HG03025 (cell line): ENCODE measurements at regions not wholly inside any gene's neighbourhood (a gene's known extent, or its start where the extent isn't known, plus 50 kb on each side); places are given as distances from the start of the nearest gene placed in this dataset.

Source experiments
- ATAC-seq: cut with Tn5 transposase; IDR thresholded peaks from one replicate; pipeline ENCODE4 v1.9.1; 2021; ENCODE audit warnings: mild to moderate bottlenecking, moderate library complexity; ENCODE audit not compliant: unreplicated experiment, low FRiP score

DNA sequence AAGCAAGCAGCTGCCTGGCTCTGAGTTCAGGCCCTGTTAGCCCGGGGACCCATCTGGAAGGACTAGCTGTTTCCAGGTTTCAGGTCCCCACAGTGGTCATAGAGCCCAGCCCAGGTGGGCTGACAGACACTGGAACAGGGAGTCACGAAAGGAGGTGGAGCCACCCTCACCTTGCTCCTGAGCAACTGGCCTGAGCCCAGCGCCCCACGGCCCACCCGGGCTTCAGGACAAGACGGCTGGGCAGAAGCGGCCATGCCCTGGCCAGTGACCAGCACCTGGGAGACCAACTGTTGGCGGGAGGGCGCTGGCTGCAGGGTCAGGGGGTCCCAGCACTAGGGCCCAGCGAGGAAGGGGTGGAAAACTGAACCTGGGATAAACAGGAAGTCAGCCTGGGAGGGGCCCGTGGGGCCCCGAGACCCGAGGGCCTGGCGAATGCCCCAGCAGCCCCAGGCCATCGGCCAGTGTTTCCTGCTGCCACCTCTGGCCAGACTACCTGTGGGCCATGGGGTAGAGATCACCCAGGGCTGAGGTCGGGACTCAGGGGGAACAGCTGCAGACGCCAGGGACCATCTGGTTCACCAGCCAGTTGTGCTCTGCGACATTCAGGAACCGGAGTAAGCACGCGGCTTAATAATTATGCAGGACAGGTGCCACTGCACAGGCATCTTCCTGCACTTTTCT, 282.1 kb upstream of the PPP2R2D start:
- ATAC-seq: no peak

DNA sequence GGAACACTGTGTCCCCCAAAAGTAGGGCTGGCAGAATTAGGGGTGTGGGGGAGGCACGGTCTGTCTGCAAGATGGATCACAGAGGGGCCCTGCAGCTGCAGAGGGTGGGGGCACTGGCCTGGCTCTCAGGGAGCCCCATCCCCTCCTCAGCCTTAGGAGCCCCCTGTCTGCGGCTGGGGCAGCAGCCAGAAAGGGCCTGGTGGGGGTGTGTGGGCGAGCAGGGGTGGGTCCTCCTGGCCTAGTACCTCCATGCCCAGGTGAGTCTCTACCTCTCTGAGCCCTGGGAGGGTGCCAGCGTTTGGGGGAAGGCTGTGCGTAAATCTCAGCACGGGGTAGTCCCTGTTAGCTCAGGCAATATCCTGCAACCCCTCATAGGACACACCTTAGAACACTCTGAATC, 280.5 kb upstream of the PPP2R2D start:
- ATAC-seq: no peak

DNA sequence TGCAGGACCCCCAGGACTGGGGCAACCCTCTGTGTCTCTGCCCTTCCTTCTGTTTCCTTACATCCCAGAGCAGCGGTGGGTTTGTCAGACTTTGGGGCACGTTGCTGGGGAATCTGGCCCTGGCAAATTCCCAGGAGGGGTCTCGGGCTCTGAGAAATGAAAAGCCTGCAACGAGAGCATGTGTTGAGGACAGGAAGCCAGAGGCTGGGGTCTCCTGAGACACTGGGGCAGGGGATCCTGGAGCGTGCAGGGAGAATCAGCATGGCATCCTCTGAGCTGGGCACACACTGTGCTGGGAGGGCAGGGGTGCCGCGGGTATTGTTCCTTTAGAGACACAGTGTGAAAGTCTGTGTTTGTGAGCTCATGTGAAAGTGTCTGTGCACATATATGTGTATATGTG, 279.9 kb upstream of the PPP2R2D start:
- no peak for ATAC-seq

DNA sequence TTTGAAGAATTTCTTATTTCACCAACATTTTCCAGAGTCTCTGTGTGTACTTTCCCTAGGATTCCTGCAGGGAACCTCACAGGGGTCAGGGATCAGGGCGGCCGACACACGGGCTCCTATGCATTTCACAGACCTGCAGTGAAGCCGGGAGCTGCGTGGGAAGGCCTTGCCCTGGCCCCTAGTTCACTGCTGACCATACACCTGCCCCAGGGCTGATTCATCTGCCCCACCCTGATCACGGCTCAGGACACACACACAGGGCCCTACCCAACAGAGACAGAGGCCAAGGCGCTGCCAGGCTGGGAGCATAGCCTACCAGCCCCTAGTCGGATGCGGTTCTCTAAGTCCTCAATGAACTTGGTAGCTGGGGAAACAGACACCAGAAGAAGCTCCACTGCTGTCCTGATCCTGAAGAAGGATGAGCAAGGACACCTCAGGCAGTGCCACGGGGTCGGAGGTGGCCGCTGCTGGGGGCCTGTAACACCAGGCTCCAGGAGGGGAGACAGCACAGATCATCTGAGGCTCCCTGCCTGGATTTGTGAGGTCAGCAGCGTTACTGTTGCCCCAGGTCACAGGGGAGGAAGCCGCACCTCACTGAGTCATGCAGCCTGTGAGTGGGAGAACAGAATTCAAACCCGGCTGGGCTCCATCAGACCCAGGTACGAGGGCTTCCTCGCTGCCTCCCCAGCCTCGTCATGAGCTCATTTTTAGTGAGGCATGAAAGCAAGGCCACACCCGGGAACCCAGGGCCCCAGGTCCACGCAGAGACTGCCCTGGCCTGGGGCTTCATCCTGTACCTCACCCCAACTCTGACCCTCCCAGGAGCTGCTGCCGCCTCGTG, 278.8 kb upstream of the PPP2R2D start:
- no peak for ATAC-seq

DNA sequence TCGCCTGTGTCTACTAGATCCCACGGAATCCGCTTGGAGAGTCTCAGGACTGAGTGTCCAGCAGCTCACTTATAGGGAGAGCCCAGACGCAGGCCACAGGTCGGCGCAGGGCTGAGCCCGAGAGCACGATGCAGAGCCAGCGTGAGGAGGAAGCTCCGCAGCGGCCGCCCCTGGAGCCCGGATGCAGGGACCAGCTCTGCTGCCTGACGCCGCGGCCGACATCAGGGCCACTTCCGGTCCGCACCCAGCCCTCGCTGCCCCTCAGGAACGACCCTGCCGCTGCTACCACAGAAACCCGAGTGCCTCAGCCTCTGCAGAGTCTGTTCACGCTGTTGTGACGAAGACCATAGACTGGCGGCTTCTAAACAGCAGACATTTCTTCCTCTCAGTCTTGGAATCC, 275.8 kb upstream of the PPP2R2D start:
- ATAC-seq: no peak

DNA sequence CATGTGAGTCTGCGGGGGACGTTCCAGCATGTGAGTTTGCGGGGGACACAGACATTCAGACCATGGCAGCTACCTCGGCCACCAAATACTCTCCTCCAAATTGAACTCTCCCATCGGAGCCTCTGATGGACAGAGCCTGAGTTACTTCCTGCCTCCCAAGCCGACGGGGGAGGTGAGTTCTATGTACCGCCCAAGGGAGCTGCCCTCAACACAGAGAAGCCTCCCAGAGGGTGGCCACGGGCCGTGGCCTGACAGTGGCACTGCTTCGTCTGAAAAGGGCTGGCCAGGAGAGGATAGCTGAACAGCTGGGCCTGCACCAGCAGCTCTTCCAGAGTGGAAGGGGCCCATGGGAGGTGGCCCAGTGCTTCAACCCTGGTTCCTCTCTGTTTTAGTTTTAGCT, 274.5 kb upstream of the PPP2R2D start:
- no peak for ATAC-seq

DNA sequence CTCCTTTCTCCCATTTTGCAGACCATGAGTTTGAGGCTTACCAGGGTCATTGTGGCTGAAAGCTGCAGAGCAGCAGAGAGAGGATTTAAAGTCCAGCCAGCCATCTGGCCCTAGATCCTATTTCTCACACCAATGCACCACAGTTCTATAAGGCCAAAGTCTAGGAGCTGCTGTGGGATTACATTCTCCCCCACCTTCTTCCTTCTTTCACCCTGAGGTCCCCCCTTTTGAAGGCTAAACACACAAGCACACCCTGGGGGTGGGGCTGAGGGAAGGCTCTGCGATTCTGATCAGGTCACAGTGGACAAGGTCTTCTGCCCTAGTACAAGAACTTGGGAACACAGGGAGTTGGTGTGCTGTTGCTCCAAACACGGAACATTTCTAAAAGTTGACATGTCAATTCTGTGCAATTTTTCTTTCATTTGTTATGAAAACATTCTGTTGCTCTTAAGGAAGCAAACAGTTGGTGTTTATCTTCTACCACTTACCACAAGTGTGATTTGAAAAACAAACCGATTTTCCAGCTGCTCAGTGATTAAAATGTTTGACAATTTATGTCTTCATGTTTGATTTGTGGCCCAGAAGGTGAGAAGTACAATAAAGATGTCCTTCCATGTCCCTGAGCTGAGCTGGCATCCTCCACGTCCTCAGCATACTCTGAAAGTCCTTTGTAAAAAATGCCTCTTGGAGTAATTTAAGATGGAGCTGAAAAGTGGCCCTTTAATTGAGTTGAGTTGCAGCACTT, 271.6 kb upstream of the PPP2R2D start:
- no peak for ATAC-seq

DNA sequence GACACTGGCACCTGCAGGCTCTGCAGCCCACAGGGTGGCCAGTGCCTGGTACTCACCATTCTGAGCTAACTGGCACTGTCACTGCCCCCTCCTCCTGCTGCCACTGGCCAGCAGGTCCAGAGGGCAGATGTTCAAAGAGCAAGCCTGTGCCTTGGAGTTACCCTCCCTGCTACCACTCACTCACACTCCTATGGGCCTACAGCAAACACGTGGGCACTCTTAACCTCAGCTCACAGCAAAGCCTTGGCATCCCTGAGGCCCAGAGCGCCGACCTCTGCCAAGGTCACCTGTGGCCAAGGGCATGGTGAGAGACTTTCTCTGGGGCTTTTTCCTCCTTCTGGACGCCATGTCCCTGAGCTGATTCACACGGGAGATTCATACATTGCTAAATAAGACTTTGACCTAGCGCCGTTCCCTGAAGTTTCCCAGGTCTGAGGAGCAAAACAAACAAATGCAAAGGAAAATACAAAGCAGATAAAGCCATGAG, 270.0 kb upstream of the PPP2R2D start:
- ATAC-seq: no peak

DNA sequence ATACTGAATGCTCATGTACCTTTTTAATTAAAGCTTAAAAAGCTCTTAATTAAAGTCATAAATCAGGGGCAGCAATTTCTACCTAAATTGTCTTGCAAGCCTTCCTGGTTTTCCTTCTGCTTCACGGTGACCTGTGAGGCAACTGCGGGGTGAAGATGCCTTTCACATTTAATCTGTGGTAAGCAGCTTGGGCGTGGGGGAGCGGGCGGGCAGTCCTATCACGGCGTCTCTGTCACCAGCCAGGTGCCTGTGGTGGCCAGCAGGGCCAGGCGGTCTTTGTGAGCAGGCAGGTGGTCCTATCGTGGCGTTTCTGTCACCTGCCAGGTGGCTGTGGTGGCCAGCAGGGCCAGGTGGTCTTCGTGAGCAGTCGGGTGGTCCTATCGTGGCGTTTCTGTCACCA, 269.2 kb upstream of the PPP2R2D start:
- ATAC-seq: no peak

DNA sequence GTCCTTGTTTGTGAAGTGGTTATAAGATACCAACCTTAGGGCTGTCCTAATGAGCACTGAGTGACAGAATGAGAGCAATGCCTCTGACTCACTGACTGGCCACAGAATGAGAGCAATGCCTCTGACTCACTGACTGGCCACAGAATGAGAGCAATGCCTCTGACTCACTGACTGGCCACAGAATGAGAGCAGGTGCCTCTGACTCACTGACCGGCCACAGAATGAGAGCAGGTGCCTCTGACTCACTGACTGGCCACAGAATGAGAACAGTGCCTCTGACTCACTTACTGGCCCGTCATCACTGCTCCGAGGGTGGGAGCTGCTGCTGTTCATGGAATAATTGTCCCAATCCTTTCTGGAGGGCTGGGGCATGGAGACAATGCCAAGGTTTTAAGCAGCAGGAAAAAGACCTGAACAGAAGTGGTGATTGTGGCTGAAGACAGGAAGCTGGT, 265.2 kb upstream of the PPP2R2D start:
- no peak for ATAC-seq

DNA sequence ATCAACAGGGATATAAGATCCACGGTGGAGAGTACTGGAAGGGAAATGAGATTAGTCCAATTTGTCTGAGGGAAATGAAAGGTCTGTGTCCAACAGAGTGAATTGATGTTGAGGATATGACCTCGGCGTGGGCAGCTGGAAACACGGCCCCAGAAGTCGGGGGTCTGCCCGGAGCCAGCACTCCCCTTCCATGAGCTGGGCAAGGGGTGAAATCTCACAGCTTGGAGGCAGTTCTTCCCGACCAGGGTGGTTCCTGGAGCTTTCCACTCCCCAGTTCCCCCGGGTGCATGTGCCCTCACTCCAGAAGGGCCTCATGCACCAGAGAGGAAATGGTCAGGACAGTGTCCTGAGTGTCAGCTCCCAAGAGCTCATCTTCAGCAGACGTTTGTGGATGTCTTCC, 264.7 kb upstream of the PPP2R2D start:
- no peak for ATAC-seq

DNA sequence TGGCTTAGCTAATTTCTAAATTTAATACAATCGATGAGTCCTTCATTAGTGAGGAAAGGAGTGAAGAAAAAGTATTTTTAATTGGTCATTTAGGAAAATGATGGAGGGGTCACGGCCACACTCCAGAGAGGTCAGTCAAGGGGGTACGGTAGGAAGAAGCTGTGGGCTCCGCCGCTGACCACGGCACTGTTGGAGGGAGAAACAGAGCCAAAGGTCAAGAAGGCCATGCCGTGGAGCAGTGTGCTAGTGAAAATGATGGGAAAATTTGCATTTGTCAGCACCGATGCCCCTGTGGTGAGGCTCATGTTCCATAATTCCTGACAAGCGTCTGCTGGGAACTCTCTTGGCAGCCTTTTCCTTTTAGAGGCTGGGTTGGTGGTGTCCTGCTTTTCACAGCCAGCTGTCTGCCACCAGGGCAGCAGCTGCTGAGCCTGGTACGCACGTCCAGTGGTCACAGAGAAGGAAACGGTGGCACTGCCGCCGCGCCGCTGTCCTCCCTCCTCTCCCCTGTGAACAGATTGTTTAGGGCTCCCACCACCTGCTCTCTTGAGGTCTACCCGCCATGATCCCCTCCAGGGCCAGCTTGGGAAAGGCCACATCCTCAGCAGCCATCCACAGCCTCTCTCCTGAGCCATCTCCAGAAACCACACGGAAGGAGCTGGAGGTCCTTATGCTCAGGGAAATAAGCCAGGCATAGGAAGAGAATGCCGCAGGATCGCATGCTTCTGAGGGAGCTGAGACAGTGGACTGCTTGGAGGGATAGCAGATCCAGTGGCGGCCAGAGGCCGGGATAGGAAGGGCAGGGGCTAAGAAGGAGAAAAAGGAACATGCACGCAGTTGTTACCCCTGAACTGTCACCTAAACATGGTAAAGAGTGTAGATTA, 263.7 kb upstream of the PPP2R2D start:
- no peak for ATAC-seq

DNA sequence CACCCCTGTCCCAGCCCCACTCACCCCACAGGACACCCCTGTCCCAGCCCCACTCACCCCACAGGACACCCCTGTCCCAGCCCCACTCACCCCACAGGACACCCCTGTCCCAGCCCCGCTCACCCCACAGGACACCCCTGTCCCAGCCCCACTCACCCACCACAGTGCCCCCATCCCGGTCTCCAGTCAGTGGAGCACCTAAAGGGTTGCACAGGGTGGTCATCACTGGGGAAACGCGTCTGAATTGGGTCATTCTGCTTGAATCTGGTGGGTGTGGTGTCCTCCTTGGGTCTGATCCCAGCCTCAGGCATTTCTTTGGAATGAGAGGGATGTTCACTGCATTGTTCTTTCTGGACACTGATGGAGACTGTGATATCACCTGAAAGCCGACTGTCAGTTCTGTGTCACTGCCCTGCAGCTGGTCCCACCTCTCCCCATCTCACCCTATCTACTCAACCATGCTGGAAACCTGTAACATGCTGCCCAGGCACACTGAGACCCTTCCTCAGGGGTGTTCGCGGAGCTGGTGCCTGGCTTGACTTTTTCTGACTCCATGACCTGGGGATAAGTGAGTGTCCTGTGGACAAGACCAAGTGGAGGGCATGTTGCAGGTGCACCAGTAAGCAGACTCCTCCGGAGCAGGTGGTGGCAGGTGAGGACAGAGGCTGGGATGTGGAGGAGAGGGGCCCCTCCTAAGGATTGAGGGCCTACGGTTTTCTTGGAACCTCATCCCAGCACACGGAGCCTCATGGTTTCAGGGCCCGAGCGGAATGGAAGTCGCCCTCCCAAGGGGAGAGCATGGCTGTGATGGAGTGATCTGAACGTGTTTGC, 262.5 kb upstream of the PPP2R2D start:
- no peak for ATAC-seq

DNA sequence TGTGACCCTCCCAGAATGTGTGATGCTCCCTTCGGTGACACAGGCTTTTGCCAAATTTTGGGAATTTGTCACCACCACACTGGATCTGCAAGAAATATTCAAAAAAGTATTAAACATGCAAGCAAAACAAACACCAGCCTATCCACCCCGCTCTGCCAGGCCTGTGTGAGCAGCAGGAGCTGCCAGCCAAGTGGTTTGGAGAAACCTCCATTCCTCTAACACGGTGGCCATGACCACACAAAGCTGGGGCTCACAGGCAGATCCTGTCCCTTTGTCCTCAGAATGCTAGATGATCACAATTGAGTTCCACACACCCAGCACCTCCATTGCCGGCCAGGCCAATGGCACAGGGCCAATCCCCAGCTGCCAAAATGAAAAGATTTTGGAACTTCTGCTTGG, 261.9 kb upstream of the PPP2R2D start:
- ATAC-seq: no peak

DNA sequence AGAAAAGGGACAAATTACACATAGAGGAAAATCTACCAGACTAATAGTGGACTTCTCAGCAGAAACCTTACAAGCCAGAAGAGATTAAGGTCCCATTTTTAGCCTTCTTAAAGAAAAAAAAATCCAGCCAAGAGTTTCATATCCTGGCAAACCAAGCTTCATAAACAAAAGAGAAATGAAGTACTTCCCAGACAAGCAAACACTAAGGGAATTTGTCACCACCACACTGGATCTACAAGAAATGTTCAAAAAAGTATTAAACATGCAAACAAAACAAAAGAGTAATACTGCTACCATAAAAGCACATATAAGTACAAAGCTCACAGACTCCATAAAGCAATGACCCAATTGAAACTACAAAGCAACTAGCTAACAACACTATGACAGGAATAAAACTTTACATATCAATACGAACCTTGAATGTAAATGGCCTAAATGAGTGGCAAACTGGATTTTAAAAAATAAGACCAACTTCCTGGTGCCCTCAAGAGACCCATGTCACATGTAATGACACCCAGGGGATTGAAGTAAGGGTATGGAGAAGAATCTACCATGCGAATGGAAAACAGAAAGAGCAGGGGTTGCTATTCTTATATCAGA, 260.7 kb upstream of the PPP2R2D start:
- no peak for ATAC-seq

DNA sequence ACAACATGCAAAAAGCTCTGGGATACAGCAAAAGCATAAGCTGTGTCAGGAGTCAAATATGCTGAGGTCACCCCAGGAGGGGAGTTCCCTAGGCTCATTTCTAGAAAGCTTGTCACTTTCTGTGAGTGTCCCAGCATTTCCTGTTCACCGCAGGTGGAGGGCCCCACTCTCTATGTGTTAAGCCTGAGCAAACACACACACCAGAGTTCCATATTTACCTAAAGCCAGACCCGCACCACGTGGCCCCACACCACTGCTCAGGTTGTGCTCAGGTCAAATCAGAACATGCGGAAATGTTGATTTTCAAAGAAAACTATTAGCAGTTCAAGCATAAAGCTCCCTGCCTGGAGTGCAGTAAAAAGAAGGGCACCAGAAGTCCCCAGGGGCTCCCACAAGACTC, 259.6 kb upstream of the PPP2R2D start:
- ATAC-seq: peak; percentile 90

DNA sequence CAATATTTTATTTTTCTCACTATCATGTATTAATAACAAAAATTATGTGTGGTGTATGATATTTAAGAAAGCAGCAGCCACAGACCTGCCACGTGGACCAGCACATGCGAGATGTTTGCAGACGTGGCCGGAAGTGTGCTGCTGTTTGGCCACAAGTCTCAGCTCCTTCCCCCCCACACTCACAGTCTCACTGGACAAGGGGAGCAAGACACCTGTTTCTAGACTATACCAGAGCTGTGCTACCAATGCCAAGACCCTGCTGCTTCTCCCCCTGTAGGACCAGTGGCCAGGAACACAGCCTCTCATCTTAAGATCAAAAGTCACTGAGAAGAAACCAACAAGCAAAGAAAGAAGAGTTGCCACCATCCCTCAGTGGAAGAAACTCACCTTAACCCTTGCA, 258.9 kb upstream of the PPP2R2D start:
- no peak for ATAC-seq

DNA sequence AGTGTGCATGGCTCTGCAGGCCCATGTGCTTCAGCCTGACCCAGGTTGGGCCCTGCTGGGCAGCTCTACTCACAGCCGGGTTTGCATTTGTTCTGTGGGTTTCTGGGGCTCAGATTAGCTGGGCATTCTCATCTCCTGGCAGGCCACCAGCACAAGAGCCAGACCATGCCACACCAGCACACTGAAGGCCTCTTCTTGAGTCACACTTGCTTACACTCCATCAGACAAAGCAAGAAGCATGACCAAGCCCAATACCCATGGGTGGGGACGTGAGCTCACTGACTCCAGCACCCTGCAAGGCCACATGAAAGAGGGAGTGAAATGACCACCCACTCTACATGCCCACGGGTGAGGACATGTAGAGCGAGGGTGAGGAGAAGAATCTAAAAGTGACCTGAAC, 257.8 kb upstream of the PPP2R2D start:
- no peak for ATAC-seq

DNA sequence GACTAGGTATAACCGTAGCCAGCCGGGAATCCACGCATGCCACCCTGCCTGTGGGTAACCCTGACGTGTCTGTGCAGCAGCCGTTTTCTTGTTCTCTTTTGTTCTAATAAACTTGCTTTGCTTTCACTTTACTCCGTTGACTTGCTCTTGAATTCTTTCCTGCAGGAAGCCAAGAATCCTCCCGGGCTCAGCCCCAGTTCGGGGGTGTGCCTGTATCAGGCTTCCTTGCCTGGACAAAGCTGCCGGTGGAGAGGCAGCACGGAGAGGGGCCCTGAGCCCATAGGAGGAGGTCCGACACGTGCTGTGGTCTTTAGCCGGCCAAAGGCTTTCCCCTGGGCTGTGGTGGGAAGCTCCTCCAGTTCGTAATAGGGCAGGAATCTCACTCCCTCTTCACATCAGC, 256.5 kb upstream of the PPP2R2D start:
- ATAC-seq: no peak
